GM19463 (cell line): ENCODE measurements at regions not wholly inside any gene's neighbourhood (a gene's known extent, or its start where the extent isn't known, plus 50 kb on each side); places are given as distances from the start of the nearest gene placed in this dataset.

Source experiments
- ATAC-seq: cut with Tn5 transposase; IDR thresholded peaks from one replicate; pipeline ENCODE4 v1.9.1; 2021; ENCODE audit warnings: mild to moderate bottlenecking, moderate library complexity; ENCODE audit not compliant: unreplicated experiment

GRCh38 chr6:45791211-45792168 lies 224.2 kb downstream of the CLIC5 start:
- no peak for ATAC-seq

GRCh38 chr6:45789238-45789637 lies 226.4 kb downstream of the CLIC5 start:
- ATAC-seq = no peak

- no peak for ATAC-seq
Measured at GRCh38 chr6:45787384-45787783, 228.3 kb downstream of the CLIC5 start.

- no peak for ATAC-seq
Measured at GRCh38 chr6:45786355-45786781, 229.3 kb downstream of the CLIC5 start.

GRCh38 chr6:45784250-45784649 lies 231.4 kb downstream of the CLIC5 start:
- no peak for ATAC-seq

GRCh38 chr6:45783716-45784115 lies 231.9 kb downstream of the CLIC5 start:
- ATAC-seq = no peak

- no peak for ATAC-seq
Measured at GRCh38 chr6:45781890-45782289, 233.8 kb downstream of the CLIC5 start.

- ATAC-seq = no peak
Measured at GRCh38 chr6:45780523-45780922, 235.1 kb downstream of the CLIC5 start.

GRCh38 chr6:45775026-45775697 lies 240.5 kb downstream of the CLIC5 start:
- no peak for ATAC-seq

GRCh38 chr6:45773906-45774305 lies 241.8 kb downstream of the CLIC5 start:
- no peak for ATAC-seq

- ATAC-seq = no peak
Measured at GRCh38 chr6:45772886-45773495, 242.7 kb downstream of the CLIC5 start.

GRCh38 chr6:45772051-45772450 lies 243.6 kb downstream of the CLIC5 start:
- no peak for ATAC-seq

GRCh38 chr6:45763281-45763680 lies 252.4 kb downstream of the CLIC5 start:
- no peak for ATAC-seq

GRCh38 chr6:45759472-45759810 lies 256.2 kb downstream of the CLIC5 start:
- ATAC-seq = no peak

- ATAC-seq = no peak
Measured at GRCh38 chr6:45758787-45759471, 256.7 kb downstream of the CLIC5 start.

GRCh38 chr6:45757443-45758130 lies 258.1 kb downstream of the CLIC5 start:
- no peak for ATAC-seq

- ATAC-seq = no peak
Measured at GRCh38 chr6:45756606-45757005, 259.1 kb downstream of the CLIC5 start.

GRCh38 chr6:45754432-45754831 lies 261.2 kb downstream of the CLIC5 start:
- ATAC-seq = no peak

GRCh38 chr6:45746046-45746445 lies 269.6 kb downstream of the CLIC5 start:
- ATAC-seq = no peak

GRCh38 chr6:45743028-45743615 lies 272.5 kb downstream of the CLIC5 start:
- ATAC-seq = no peak
